Esophagus muscularis mucosa (tissue), 4 donors: ENCODE measurements at regions not wholly inside any gene's neighbourhood (a gene's known extent, or its start where the extent isn't known, plus 50 kb on each side); places are given as distances from the start of the nearest gene placed in this dataset.
"Not testable (repeated sequence)": the region's sequence is repeated elsewhere in the genome, so short reads cannot be mapped to it uniquely, and the experiment has no call there.

ENCODE experiments used
- CTCF ChIP-seq, 3 experiments: fragments of 200-600 bp in 2 of 3; fragments of 450-650 bp in 1 of 3; sonication (generic) in 2 of 3; IDR thresholded peaks; one replicate each; pipeline ENCODE4 v1.5.1; 2017 to 2019; ENCODE audit warnings: antibody characterized with exemption in 3 of 3, mild to moderate bottlenecking in 2 of 3, moderate library complexity in 1 of 3
- EP300 ChIP-seq: sonication (generic); formaldehyde crosslinking; IDR thresholded peaks from one replicate; pipeline ENCODE4 v1.6.1; 2017; ENCODE audit warnings: antibody characterized with exemption
- POLR2A ChIP-seq: fragments of 450-650 bp; IDR thresholded peaks from one replicate; pipeline ENCODE4 v1.6.1; 2017; ENCODE audit warnings: antibody characterized with exemption, moderate library complexity, mild to moderate bottlenecking, low read depth
- POLR2AphosphoS5 ChIP-seq, 2 donors: sonication (generic); formaldehyde crosslinking; IDR thresholded peaks; one replicate each; pipeline ENCODE4 v1.6.1; 2017; ENCODE audit warnings: antibody characterized with exemption in 2 of 2

- not testable (repeated sequence) for TF ChIP-seq CTCF (IDR thresholded peaks at IDR 0.05); POLR2A; POLR2AphosphoS5 (IDR thresholded peaks at IDR 0.05); EP300
Measured at GRCh38 chr13:67508275-67508674, 278.1 kb upstream of the PCDH9 start.
